ENCODE measurements at regions not wholly inside any gene's neighbourhood (a gene's known extent, or its start where the extent isn't known, plus 50 kb on each side); places are given as distances from the start of the nearest gene placed in this dataset.

DNA sequence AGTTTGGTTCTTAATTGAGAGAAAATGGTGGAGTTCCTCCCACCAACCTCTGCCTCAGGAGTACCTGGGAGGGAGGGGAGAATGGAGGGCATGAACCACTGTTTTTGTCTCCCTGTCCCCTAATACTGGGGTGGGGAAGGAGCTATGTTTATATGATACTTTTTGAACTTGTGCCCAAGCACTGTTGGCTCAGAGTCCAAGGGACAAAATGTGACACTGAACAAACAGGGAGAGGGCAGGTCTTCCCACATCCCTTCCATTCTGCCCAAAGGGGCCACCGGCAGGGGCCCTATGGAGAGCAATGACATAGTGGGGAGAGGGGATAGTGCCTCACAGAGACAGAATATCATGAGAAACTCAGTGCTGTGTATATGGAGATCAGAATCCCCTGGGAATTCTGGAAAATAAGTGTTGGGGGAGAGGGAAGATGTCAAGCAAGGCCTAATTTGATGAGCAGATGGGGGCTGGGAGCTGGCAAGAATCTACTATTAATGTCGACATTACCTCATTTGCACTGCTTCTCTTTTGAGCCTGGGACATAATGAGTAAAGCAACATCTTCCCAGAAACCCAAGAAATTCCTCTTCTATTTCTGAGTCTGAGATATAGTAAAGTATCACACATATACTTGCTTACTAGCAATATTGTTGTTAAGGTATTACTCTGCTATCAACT is 180.6 kb downstream of the CYP26A1 start:
- H3K27me3 ChIP-seq (ENCODE audit: insufficient read depth, low read length): no peaks in the 10 kb centered on the region
- H3K27ac ChIP-seq (ENCODE audit: low read depth, low read length): no peak overlapping the region
- H3K4me3 ChIP-seq (replicated peaks in 1 of 2; ENCODE audit: low read depth in 1 of 2, low read length in 2 of 2): no peak overlapping the region
- no TSS peak for BruUV-seq (replicated peaks)
- no peaks in the 10 kb centered on the region; a peak in 1 of 4 replicates for H3K4me1 ChIP-seq (ENCODE audit: control insufficient read depth in 1 of 2, insufficient read depth in 2 of 2, low read length in 2 of 2)
- no peaks in the 10 kb centered on the region for H3K9me3 ChIP-seq (ENCODE audit: control insufficient read depth in 1 of 2, insufficient read depth in 1 of 2, low read depth in 1 of 2, low read length in 2 of 2)
- ATAC-seq: no peak
- no peaks in the 10 kb centered on the region for H3K79me2 ChIP-seq (ENCODE audit: insufficient read depth, low read length)
- TF ChIP-seq SRF (IDR thresholded peaks at IDR 0.05; ENCODE audit: low read depth) (no peak), SIN3A (IDR thresholded peaks at IDR 0.05; ENCODE audit: low read depth) (no peak), RAD21 (IDR thresholded peaks at IDR 0.05; ENCODE audit: low read depth) (no peak), CEBPB (IDR thresholded peaks at IDR 0.05; ENCODE audit: low read depth) (no peak), ZNF274 (IDR thresholded peaks at IDR 0.05; ENCODE audit: low read depth, low read length) (no peak), ZFX (IDR thresholded peaks at IDR 0.05) (no peak), EGR1 (IDR thresholded peaks at IDR 0.05; ENCODE audit: low read depth) (no peak), ELF1 (IDR thresholded peaks at IDR 0.05; ENCODE audit: borderline replicate concordance, low read depth) (no peak)
- ChIA-PET RAD21 (ENCODE audit: low non-redundant PET in 1 of 2, low total read pairs in 2 of 2, uncharacterized antibody in 2 of 2, unreplicated experiment in 2 of 2) (no interaction called here), CTCF (no interaction called here), POLR2A (no interaction called here)
- H4K20me1 ChIP-seq (ENCODE audit: insufficient read depth): no peaks in the 10 kb centered on the region
- H3K9ac ChIP-seq (ENCODE audit: low read length): no peak overlapping the region
- no peaks in the 10 kb centered on the region for H3K36me3 ChIP-seq (ENCODE audit: control insufficient read depth in 1 of 2, insufficient read depth in 2 of 2, low read length in 2 of 2)
- H3K9me2 ChIP-seq (ENCODE audit: insufficient read depth): no peaks in the 10 kb centered on the region
- no peak overlapping the region for H3K4me2 ChIP-seq (ENCODE audit: low read length)
- intact Hi-C loops (cut with micrococcal nuclease): no loop called here
- DNase-seq (ENCODE audit: low read depth, low spot score): no peak
- no peak overlapping the region for H2AFZ ChIP-seq (ENCODE audit: low read depth, low read length, poor library complexity, severe bottlenecking)

DNA sequence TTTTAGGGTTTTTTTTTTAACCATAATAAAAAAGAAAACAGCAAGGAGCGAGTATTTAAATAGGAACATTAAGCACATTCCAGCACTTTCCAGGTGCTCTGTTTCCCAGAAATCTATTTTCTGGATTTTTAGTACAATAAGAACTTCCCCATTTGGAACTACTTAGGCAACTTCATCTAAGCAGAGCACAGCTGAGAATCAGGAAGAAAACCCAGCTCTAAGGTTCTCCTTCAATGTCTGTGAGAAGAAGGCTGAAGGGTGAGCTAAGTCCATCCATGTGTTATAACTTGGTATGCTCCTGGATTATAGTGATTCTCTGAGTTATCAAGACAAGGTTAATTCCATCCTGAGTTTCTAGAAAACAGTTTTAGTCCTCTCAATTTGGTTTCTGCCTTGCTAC is 181.9 kb downstream of the CYP26A1 start:
- Histone ChIP-seq H3K27ac (ENCODE audit: low read depth, low read length) (no peak overlapping the region), H2AFZ (ENCODE audit: low read depth, low read length, poor library complexity, severe bottlenecking) (no peak overlapping the region), H3K79me2 (ENCODE audit: insufficient read depth, low read length) (no peaks in the 10 kb centered on the region), H3K9ac (ENCODE audit: low read length) (no peak overlapping the region), H3K36me3 (ENCODE audit: control insufficient read depth in 1 of 2, insufficient read depth in 2 of 2, low read length in 2 of 2) (no peaks in the 10 kb centered on the region), H3K9me3 (ENCODE audit: control insufficient read depth in 1 of 2, insufficient read depth in 1 of 2, low read depth in 1 of 2, low read length in 2 of 2) (no peaks in the 10 kb centered on the region), H3K9me2 (ENCODE audit: insufficient read depth) (no peaks in the 10 kb centered on the region), H3K4me3 (replicated peaks in 1 of 2; ENCODE audit: low read depth in 1 of 2, low read length in 2 of 2) (no peak overlapping the region), H3K4me2 (ENCODE audit: low read length) (no peak overlapping the region), H3K27me3 (ENCODE audit: insufficient read depth, low read length) (no peaks in the 10 kb centered on the region), H4K20me1 (ENCODE audit: insufficient read depth) (no peaks in the 10 kb centered on the region), H3K4me1 (ENCODE audit: control insufficient read depth in 1 of 2, insufficient read depth in 2 of 2, low read length in 2 of 2) (no peaks in the 10 kb centered on the region; a peak in 1 of 4 replicates)
- TF ChIP-seq TCF7L2 (IDR thresholded peaks at IDR 0.05; ENCODE audit: borderline replicate concordance, extremely low read depth, insufficient read depth, insufficient read length) (no peak), CEBPB (IDR thresholded peaks at IDR 0.05; ENCODE audit: low read depth) (no peak)
- TF ChIP-seq, protein P1, sequence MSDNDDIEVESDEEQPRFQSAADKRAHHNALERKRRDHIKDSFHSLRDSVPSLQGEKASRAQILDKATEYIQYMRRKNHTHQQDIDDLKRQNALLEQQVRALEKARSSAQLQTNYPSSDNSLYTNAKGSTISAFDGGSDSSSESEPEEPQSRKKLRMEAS (IDR thresholded peaks at IDR 0.05): no peak
- ChIA-PET RAD21 (ENCODE audit: low non-redundant PET in 1 of 2, low total read pairs in 2 of 2, uncharacterized antibody in 2 of 2, unreplicated experiment in 2 of 2) (no interaction called here), POLR2A (no interaction called here), CTCF (no interaction called here)
- DNase-seq (ENCODE audit: low read depth, low spot score) (no peak), ATAC-seq (no peak)
- BruUV-seq (replicated peaks): no TSS peak
- intact Hi-C loops (cut with micrococcal nuclease): no loop called here

All from HCT116 (cell line).